NCI-H2227 (cell line): ENCODE measurements at regions not wholly inside any gene's neighbourhood (a gene's known extent, or its start where the extent isn't known, plus 50 kb on each side); places are given as distances from the start of the nearest gene placed in this dataset.

Source experiments
- DNase-seq: peaks from one replicate; lab custom pipeline; 2025; ENCODE audit not compliant: unreplicated experiment; lab: John Stamatoyannopoulos, UW

- no peak for DNase-seq
These were observed 188.3 kb downstream of the IRF8 start for GRCh38 chr16:86087011-86087895.

- DNase-seq = no peak
These were observed 188.9 kb downstream of the IRF8 start for GRCh38 chr16:86087896-86088230.

GRCh38 chr16:86088287-86088686 lies 189.3 kb downstream of the IRF8 start:
- DNase-seq = no peak

GRCh38 chr16:86088816-86089215 lies 189.9 kb downstream of the IRF8 start:
- DNase-seq = no peak

GRCh38 chr16:86089334-86089900 lies 190.5 kb downstream of the IRF8 start:
- DNase-seq = no peak

GRCh38 chr16:86089991-86090390 lies 191.0 kb downstream of the IRF8 start:
- DNase-seq = no peak

- DNase-seq = no peak
These were observed 191.7 kb downstream of the IRF8 start for GRCh38 chr16:86090461-86091170.

- DNase-seq = no peak
These were observed 193.0 kb downstream of the IRF8 start for GRCh38 chr16:86091976-86092375.

- no peak for DNase-seq
These were observed 193.9 kb downstream of the IRF8 start for GRCh38 chr16:86092586-86093480.

GRCh38 chr16:86093801-86094750 lies 195.1 kb downstream of the IRF8 start:
- DNase-seq = no peak

- DNase-seq = no peak
These were observed 196.3 kb downstream of the IRF8 start for GRCh38 chr16:86095131-86095752.

- DNase-seq = no peak
These were observed 197.0 kb downstream of the IRF8 start for GRCh38 chr16:86095906-86096485.

- no peak for DNase-seq
These were observed 197.9 kb downstream of the IRF8 start for GRCh38 chr16:86096850-86097249.

- no peak for DNase-seq
These were observed 200.4 kb downstream of the IRF8 start for GRCh38 chr16:86099326-86099725.

GRCh38 chr16:86100205-86101136 lies 201.5 kb downstream of the IRF8 start:
- DNase-seq = no peak

GRCh38 chr16:86101137-86101896 lies 202.4 kb downstream of the IRF8 start:
- DNase-seq = no peak

- DNase-seq = no peak
These were observed 202.9 kb downstream of the IRF8 start for GRCh38 chr16:86101897-86102157.

- DNase-seq = no peak
These were observed 204.4 kb downstream of the IRF8 start for GRCh38 chr16:86103320-86103719.
